K562 (cell line): ENCODE measurements at regions not wholly inside any gene's neighbourhood (a gene's known extent, or its start where the extent isn't known, plus 50 kb on each side); places are given as distances from the start of the nearest gene placed in this dataset.

ENCODE experiments used
- ATAC-seq: fragments of 200-7000 bp; cut with Tn5 transposase; 3 replicates; pipeline ENCODE4 v1.9.1; 2020; ENCODE audit warnings: moderate library complexity
- BruUV-seq: library from RNA; stranded (reverse); fragments of 400-500 nt; replicated peaks from 2 replicates; lab custom pipeline; 2021; lab: Mats Ljungman, UMichigan
- CTCF ChIA-PET: fragments of 300-600 bp; formaldehyde crosslinking; extraction: SDS; loops from one replicate; lab custom pipeline; 2021; ENCODE audit warnings: low intra/inter-chr PET ratio; lab: Yijun Ruan, JAX
- POLR2A ChIA-PET: fragments of 300-600, 350-650 bp; sonication (Branson Sonifier 250); formaldehyde crosslinking; extraction: SDS; loops from one replicate; lab custom pipeline; 2021; ENCODE audit warnings: antibody characterized with exemption, inconsistent platforms; lab: Yijun Ruan, JAX
- DNase-seq, 4 experiments: peaks; one replicate each; pipeline versions ENCODE4 v3.0.0 to v3.0.0-alpha.2; 2011 to 2018; ENCODE audit warnings: low spot score in 3 of 4, mixed read lengths in 3 of 4; ENCODE audit errors: extremely low read depth in 1 of 4
- FAIRE-seq: peaks from 2 replicates; lab custom pipeline; 2011; peaks lifted over from hg19 to GRCh38; lab: Jason Lieb, UNC
- H2AFZ ChIP-seq: 2 replicates; pipeline ENCODE4 v1.6.0; 2011; ENCODE audit warnings: low read depth, low read length, control low read depth, inconsistent platforms
- H3K27ac ChIP-seq: fragments of 200-600 bp; 3 replicates; pipeline ENCODE4 v1.8.0; 2011; ENCODE audit warnings: low read depth, mild to moderate bottlenecking, control low read depth, inconsistent platforms, low read length, moderate library complexity, mixed read lengths; ENCODE audit errors: extremely low read depth
- H3K27me3 ChIP-seq, 2 experiments: fragments of 300-600 bp in 1 of 2; 2 replicates in 1 of 2; 3 replicates in 1 of 2; pipeline versions ENCODE4 v1.6.0 to v1.8.0; 2011; ENCODE audit warnings: inconsistent platforms in 2 of 2, low read length in 2 of 2, mild to moderate bottlenecking in 1 of 2, mixed read lengths in 1 of 2, moderate library complexity in 1 of 2; ENCODE audit not compliant: control insufficient read depth in 2 of 2, insufficient read depth in 2 of 2
- H3K36me3 ChIP-seq: fragments of 300-600 bp; 3 replicates; pipeline ENCODE4 v1.8.0; 2011; ENCODE audit warnings: mild to moderate bottlenecking, low read length, inconsistent platforms; ENCODE audit not compliant: control insufficient read depth, insufficient read depth
- H3K4me1 ChIP-seq, 2 experiments: fragments of 200-600 bp in 1 of 2; replicated peaks in 1 of 2; 2 replicates in 1 of 2; 3 replicates in 1 of 2; pipeline versions ENCODE4 v1.5.1 to v1.8.0; 2011; ENCODE audit warnings: inconsistent platforms in 2 of 2, low read length in 2 of 2, mild to moderate bottlenecking in 1 of 2, mixed read lengths in 1 of 2, moderate library complexity in 1 of 2; ENCODE audit not compliant: control insufficient read depth in 2 of 2, insufficient read depth in 2 of 2
- H3K4me2 ChIP-seq: 2 replicates; pipeline ENCODE4 v1.6.1; 2011; ENCODE audit warnings: low read length, control low read depth, inconsistent platforms, mixed read lengths; ENCODE audit not compliant: insufficient read depth
- H3K4me3 ChIP-seq: fragments of 200-600 bp; sonication (generic), shearing (Covaris generic); 2 replicates; pipeline ENCODE4 v1.5.1; 2016; ENCODE audit warnings: control low read depth, inconsistent platforms
- H3K79me2 ChIP-seq: fragments of 200-600 bp; 3 replicates; pipeline ENCODE4 v1.8.0; 2011; ENCODE audit warnings: low read length, inconsistent platforms; ENCODE audit not compliant: control insufficient read depth, insufficient read depth
- H3K9ac ChIP-seq, 2 experiments: 2 replicates each; pipeline versions ENCODE4 v1.6.0 to v1.6.1; 2011; ENCODE audit warnings: low read depth in 2 of 2, low read length in 2 of 2, control low read depth in 1 of 2, inconsistent platforms in 1 of 2, mild to moderate bottlenecking in 1 of 2, mixed read lengths in 1 of 2; ENCODE audit not compliant: insufficient read depth in 1 of 2
- H3K9me1 ChIP-seq: one replicate; pipeline ENCODE4 v1.6.0; 2011; ENCODE audit warnings: inconsistent platforms, mild to moderate bottlenecking, low read length, moderate library complexity; ENCODE audit not compliant: control insufficient read depth, insufficient read depth
- H3K9me3 ChIP-seq: replicated peaks from 2 replicates; pipeline ENCODE4 v1.5.1; 2011; ENCODE audit warnings: low read depth, low read length, inconsistent platforms; ENCODE audit not compliant: control insufficient read depth, insufficient read depth
- H4K20me1 ChIP-seq: replicated peaks from 2 replicates; pipeline ENCODE4 v1.6.1; 2011; ENCODE audit warnings: low read length, inconsistent platforms, mixed read lengths; ENCODE audit not compliant: control insufficient read depth, insufficient read depth
- ARID2 ChIP-seq: fragments of 450-650 bp; IDR thresholded peaks from 2 replicates; pipeline ENCODE4 v1.6.1; 2017; ENCODE audit warnings: antibody characterized with exemption, mild to moderate bottlenecking
- CBX1 ChIP-seq: sonication (generic); IDR thresholded peaks from 2 replicates; pipeline ENCODE4 v1.6.1; 2016; ENCODE audit warnings: antibody characterized with exemption, low read depth, mild to moderate bottlenecking
- CBX3 ChIP-seq, 2 experiments: IDR thresholded peaks; 1 replicate in 1 of 2; 2 replicates in 1 of 2; pipeline ENCODE4 v1.6.1; 2012; ENCODE audit warnings: inconsistent platforms in 2 of 2, low read length in 2 of 2, borderline replicate concordance in 1 of 2, control low read depth in 1 of 2
- CC2D1A ChIP-seq: fragments of 450-650 bp; IDR thresholded peaks from 2 replicates; pipeline ENCODE4 v1.6.1; 2017; ENCODE audit warnings: mild to moderate bottlenecking
- CHAMP1 ChIP-seq: fragments of 450-650 bp; IDR thresholded peaks from 2 replicates; pipeline ENCODE4 v1.6.1; 2016; ENCODE audit warnings: mild to moderate bottlenecking
- DDX20 ChIP-seq: fragments of 450-650 bp; IDR thresholded peaks from 2 replicates; pipeline ENCODE4 v1.6.1; 2016; ENCODE audit warnings: missing genetic modification characterization, low read depth, mild to moderate bottlenecking, missing compliant biosample characterization, moderate library complexity
- ERF ChIP-seq: fragments of 450-650 bp; formaldehyde crosslinking; IDR thresholded peaks from 2 replicates; pipeline ENCODE4 v1.4.0; 2020; ENCODE audit warnings: mild to moderate bottlenecking, mixed read lengths
- FOXJ3 ChIP-seq: sonication (generic); formaldehyde crosslinking; IDR thresholded peaks from 2 replicates; pipeline ENCODE4 v1.4.0; 2020; ENCODE audit warnings: mild to moderate bottlenecking, missing genetic modification reagents
- HDAC3 ChIP-seq: fragments of 450-650 bp; IDR thresholded peaks from 2 replicates; pipeline ENCODE4 v1.6.1; 2018; ENCODE audit warnings: borderline replicate concordance, mild to moderate bottlenecking, moderate library complexity; ENCODE audit not compliant: partially characterized antibody
- MAFF ChIP-seq: IDR thresholded peaks from 2 replicates; pipeline ENCODE4 v1.6.1; 2012; ENCODE audit warnings: low read length, improper control_type of control experiment
- MEF2A ChIP-seq: IDR thresholded peaks from 2 replicates; pipeline ENCODE4 v1.6.1; 2011; ENCODE audit warnings: low read depth, mild to moderate bottlenecking, low read length, moderate library complexity; ENCODE audit not compliant: control insufficient read depth
- NELFE ChIP-seq: IDR thresholded peaks from 2 replicates; pipeline ENCODE4 v1.6.1; 2011; ENCODE audit warnings: mild to moderate bottlenecking; ENCODE audit not compliant: insufficient read depth, insufficient read length
- PHB ChIP-seq: fragments of 250-450 bp; sonication (Bioruptor Pico); IDR thresholded peaks from 2 replicates; pipeline ENCODE4 v1.5.0; 2021
- POLR2G ChIP-seq: fragments of 200-400 bp; formaldehyde crosslinking; IDR thresholded peaks from 2 replicates; pipeline ENCODE4 v1.6.1; 2017; ENCODE audit warnings: low read depth, mild to moderate bottlenecking, antibody characterized with exemption, low read length, moderate library complexity
- RB1 ChIP-seq: fragments of 450-650 bp; IDR thresholded peaks from 2 replicates; pipeline ENCODE4 v1.6.1; 2017; ENCODE audit warnings: low read depth, mild to moderate bottlenecking
- SAP30 ChIP-seq: fragments of 200-600 bp; sonication (generic); IDR thresholded peaks from 2 replicates; pipeline ENCODE4 v1.6.1; 2012; ENCODE audit warnings: borderline replicate concordance, low read depth, mild to moderate bottlenecking, moderate library complexity, low read length, control low read depth, inconsistent platforms; ENCODE audit not compliant: insufficient read depth, poor library complexity, severe bottlenecking
- STAG1 ChIP-seq: sonication (generic); formaldehyde crosslinking; IDR thresholded peaks from 2 replicates; pipeline ENCODE4 v1.5.0; 2020; ENCODE audit warnings: missing genetic modification reagents, borderline replicate concordance
- TCF7L2 ChIP-seq: fragments of 150-350 bp; IDR thresholded peaks from 2 replicates; pipeline ENCODE4 v1.6.1; 2016; ENCODE audit warnings: low read depth, mild to moderate bottlenecking, low read length, moderate library complexity
- ZBTB26 ChIP-seq: fragments of 450-650 bp; formaldehyde crosslinking; IDR thresholded peaks from 2 replicates; pipeline ENCODE4 v1.4.0; 2022; ENCODE audit warnings: missing genetic modification characterization
- ZNF699 ChIP-seq: fragments of 250-450 bp; sonication (Bioruptor Pico); IDR thresholded peaks from 2 replicates; pipeline ENCODE4 v1.8.0; 2021; ENCODE audit warnings: mild to moderate bottlenecking, moderate library complexity; ENCODE audit not compliant: insufficient replicate concordance
- WGBS: fragments of 100-300 bp; shearing (Covaris generic); methylation state at CpG from one replicate; pipeline ENCODE4 v1.1.6; 2016; ENCODE audit warnings: low coverage, mixed read lengths; ENCODE audit not compliant: insufficient coverage; ENCODE audit errors: missing lambda C conversion rate; 5-methylcytosine and 5-hydroxymethylcytosine counted together
- in situ Hi-C: fragments of 300-500 bp; cut with MboI; formaldehyde crosslinking; loops from 4 replicates; pipeline ENCODE4 v1.15.0; 2018; ENCODE audit warnings: inconsistent platforms, mixed read lengths
- intact Hi-C: fragments of 100-400 bp; cut with micrococcal nuclease; formaldehyde crosslinking; loops from 2 replicates; pipeline ENCODE4 v1.14.2; 2022

- no peak overlapping the region for H3K27ac ChIP-seq
- H3K9ac ChIP-seq, result no peak overlapping the region
- no TSS peak for BruUV-seq
- no peaks in the 10 kb centered on the region for H3K4me1 ChIP-seq
- peak; percentile 85 for ATAC-seq
- no peaks in the 10 kb centered on the region for H3K27me3 ChIP-seq
- H3K9me1 ChIP-seq, result no peaks in the 10 kb centered on the region
- H3K36me3 ChIP-seq, result no peaks in the 10 kb centered on the region
- DNase-seq, result peak; percentile 62 to 79 (median 62)
- H3K4me3 ChIP-seq, result no peak overlapping the region
- intact Hi-C loops, result loop anchor here (1.0 to 5.0 kb wide), 3 partner anchors 18 to 433 kb away; no protein-coding TSS in a partner anchor
- H3K4me2 ChIP-seq, result no peak overlapping the region
- H3K79me2 ChIP-seq, result no peaks in the 10 kb centered on the region
- in situ Hi-C loops, result no loop called here
- CTCF ChIA-PET, result interaction anchor here (1.2 to 1.7 kb wide), 2 partner anchors 93 to 433 kb away, joined by 4 to 25 read pairs; no protein-coding TSS in a partner anchor
- H3K9me3 ChIP-seq, result no peaks in the 10 kb centered on the region; the same call in 1 of the 2 replicates
- 0% methylated on average over 2 of the region's 2 CpGs for WGBS
- peak overlapping the region; percentile 73 for H2AFZ ChIP-seq
- POLR2A ChIA-PET, result interaction anchor here (0.5 to 0.6 kb wide), 2 partner anchors 9 to 116 kb away, joined by 3 read pairs; no protein-coding TSS in a partner anchor
- FAIRE-seq, result peak; percentile 97
- H4K20me1 ChIP-seq, result no peaks in the 10 kb centered on the region
- no peak for TF ChIP-seq CHAMP1
- TF ChIP-seq CBX1, result no peak
- TF ChIP-seq TCF7L2, result no peak
- no peak for TF ChIP-seq MEF2A
- TF ChIP-seq DDX20 (tag), result no peak
- no peak for TF ChIP-seq MAFF
- TF ChIP-seq FOXJ3 (CRISPR knock-in tag), result no peak
- peak; percentile 72 for TF ChIP-seq ARID2
- TF ChIP-seq CBX3 (IDR thresholded peaks at IDR 0.05; ENCODE audit: borderline replicate concordance in 1 of 2, low read length in 2 of 2), result 0 out of 3 replicates have a peak, but pooled peaks of 1 of the 2 experiments have one; percentile 22
- no peak for TF ChIP-seq PHB (CRISPR knock-in tag)
- no peak; the same call in 1 of the 2 replicates for TF ChIP-seq STAG1 (CRISPR knock-in tag)
- no peak for TF ChIP-seq ZNF699 (CRISPR knock-in tag)
- peak; percentile 48; the same call in 1 of the 2 replicates for TF ChIP-seq CC2D1A
- 0 out of 2 replicates have a peak, but pooled peaks have one; percentile 20 for TF ChIP-seq RB1
- TF ChIP-seq ERF, result no peak
- no peak for TF ChIP-seq POLR2G
- TF ChIP-seq NELFE, result no peak
- no peak for TF ChIP-seq SAP30
- no peak for TF ChIP-seq ZBTB26 (CRISPR knock-in tag)
- no peak for TF ChIP-seq HDAC3
Observed at GRCh38 chr3:185308126-185308754, 54.4 kb upstream of the EHHADH start.
